ENCODE measurements at regions not wholly inside any gene's neighbourhood (a gene's known extent, or its start where the extent isn't known, plus 50 kb on each side); places are given as distances from the start of the nearest gene placed in this dataset.

DNA sequence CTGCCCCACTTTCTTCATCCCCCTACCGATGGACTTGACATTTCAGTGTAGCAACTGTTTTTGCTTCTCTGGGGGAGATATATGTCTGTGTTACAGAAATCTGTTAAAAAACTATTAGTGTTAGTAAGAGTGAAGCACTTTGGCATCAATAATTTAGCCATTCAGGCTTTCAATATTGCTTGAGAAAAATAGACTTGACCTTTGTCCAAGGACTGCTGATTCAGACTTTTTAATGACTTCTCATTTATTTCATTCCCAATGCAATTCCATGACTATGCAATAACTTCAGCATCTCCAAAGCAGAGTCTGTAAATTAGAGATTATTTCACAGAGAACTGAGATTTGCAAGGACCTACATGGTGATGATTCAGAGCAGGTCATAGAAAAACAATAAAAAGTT lies 104.1 kb upstream of the SPEF2 start:
- TF ChIP-seq, protein P1, sequence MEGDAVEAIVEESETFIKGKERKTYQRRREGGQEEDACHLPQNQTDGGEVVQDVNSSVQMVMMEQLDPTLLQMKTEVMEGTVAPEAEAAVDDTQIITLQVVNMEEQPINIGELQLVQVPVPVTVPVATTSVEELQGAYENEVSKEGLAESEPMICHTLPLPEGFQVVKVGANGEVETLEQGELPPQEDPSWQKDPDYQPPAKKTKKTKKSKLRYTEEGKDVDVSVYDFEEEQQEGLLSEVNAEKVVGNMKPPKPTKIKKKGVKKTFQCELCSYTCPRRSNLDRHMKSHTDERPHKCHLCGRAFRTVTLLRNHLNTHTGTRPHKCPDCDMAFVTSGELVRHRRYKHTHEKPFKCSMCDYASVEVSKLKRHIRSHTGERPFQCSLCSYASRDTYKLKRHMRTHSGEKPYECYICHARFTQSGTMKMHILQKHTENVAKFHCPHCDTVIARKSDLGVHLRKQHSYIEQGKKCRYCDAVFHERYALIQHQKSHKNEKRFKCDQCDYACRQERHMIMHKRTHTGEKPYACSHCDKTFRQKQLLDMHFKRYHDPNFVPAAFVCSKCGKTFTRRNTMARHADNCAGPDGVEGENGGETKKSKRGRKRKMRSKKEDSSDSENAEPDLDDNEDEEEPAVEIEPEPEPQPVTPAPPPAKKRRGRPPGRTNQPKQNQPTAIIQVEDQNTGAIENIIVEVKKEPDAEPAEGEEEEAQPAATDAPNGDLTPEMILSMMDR (IDR thresholded peaks at IDR 0.05; ENCODE audit: low read length) = no peak
- no peak for TF ChIP-seq EZH2phosphoT487 (IDR thresholded peaks at IDR 0.05; ENCODE audit: low read length)
- TF ChIP-seq EZH2 (optimal IDR thresholded peaks at IDR 0.05; ENCODE audit: low read depth, low read length) = no peak
